Mammary epithelial cell (primary cell): ENCODE measurements at regions not wholly inside any gene's neighbourhood (a gene's known extent, or its start where the extent isn't known, plus 50 kb on each side); places are given as distances from the start of the nearest gene placed in this dataset.

ENCODE experiments used
- CTCF ChIP-seq, 2 donors: IDR thresholded peaks in 1 of 2; conservative IDR thresholded peaks in 1 of 2; 2 replicates each; pipeline ENCODE4 v1.5.1; 2011 to 2012; ENCODE audit warnings: inconsistent platforms in 2 of 2, low read length in 2 of 2, mild to moderate bottlenecking in 2 of 2, control low read depth in 1 of 2, low read depth in 1 of 2; ENCODE audit not compliant: insufficient read depth in 1 of 2; ENCODE audit errors: extremely low read depth in 1 of 2
- EZH2 ChIP-seq: IDR thresholded peaks from 2 replicates; pipeline ENCODE4 v1.6.1; 2012; ENCODE audit warnings: low read length, inconsistent platforms, borderline replicate concordance

GRCh38 chr13:42378383-42378780 lies 106.4 kb downstream of the AKAP11 start:
- TF ChIP-seq CTCF (conservative IDR thresholded peaks at IDR 0.05 in 1 of 2, IDR thresholded peaks at IDR 0.05 in 1 of 2; ENCODE audit: extremely low read depth in 1 of 2, insufficient read depth in 1 of 2, low read depth in 1 of 2, low read length in 2 of 2) (no peak), EZH2 (no peak)
